Brain microvascular endothelial cell (primary cell): ENCODE measurements at regions not wholly inside any gene's neighbourhood (a gene's known extent, or its start where the extent isn't known, plus 50 kb on each side); places are given as distances from the start of the nearest gene placed in this dataset.

Source experiments
- DNase-seq: peaks from one replicate; pipeline ENCODE4 v3.0.0-alpha.2; 2020
- H3K27ac ChIP-seq: fragments of 250-450 bp; sonication (Bioruptor Pico); 2 replicates; pipeline ENCODE4 v1.5.1; 2020; ENCODE audit warnings: mild to moderate bottlenecking, moderate library complexity
- H3K27me3 ChIP-seq: fragments of 250-450 bp; sonication (Bioruptor Pico); replicated peaks from 2 replicates; pipeline ENCODE4 v1.5.1; 2020; ENCODE audit warnings: mild to moderate bottlenecking
- H3K36me3 ChIP-seq: fragments of 250-450 bp; sonication (Bioruptor Pico); replicated peaks from 2 replicates; pipeline ENCODE4 v1.5.1; 2020; ENCODE audit warnings: mild to moderate bottlenecking
- H3K4me3 ChIP-seq: 2 replicates; pipeline ENCODE4 v1.5.1; 2011; ENCODE audit warnings: low read depth, mild to moderate bottlenecking, control low read depth, low read length, moderate library complexity
- in situ Hi-C: cut with HindIII; loops from 2 replicates; pipeline ENCODE4 v1.10.0; 2017; ENCODE audit warnings: low sequenced_read_pairs, low pct_ligation_motif_present
- TF ChIP-seq, protein P1 (sequence below): IDR thresholded peaks from 2 replicates; pipeline ENCODE4 v1.5.1; 2011; ENCODE audit warnings: low read depth, mild to moderate bottlenecking, moderate library complexity, low read length, control low read depth, inconsistent platforms; ENCODE audit errors: missing control alignments

DNA sequence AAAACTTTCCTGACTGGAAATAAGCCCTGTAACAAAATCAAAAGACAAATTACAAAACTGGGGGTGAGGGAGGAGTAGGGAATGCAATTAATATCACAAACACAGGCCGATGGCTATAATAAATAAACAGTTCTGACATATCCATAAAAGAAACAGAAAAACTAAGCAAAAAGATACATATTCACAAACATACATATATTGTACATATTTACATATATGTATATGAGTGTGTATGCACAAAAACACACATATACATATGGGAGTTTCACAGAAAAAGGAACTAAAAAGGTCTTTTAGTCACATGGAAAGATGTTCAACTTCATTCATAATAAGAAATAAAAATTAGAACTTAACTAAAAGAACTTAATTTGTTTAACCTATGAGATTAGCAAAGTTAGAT lies 292.7 kb downstream of the TFAP2A start:
- Histone ChIP-seq H3K27me3 (no peaks in the 10 kb centered on the region), H3K4me3 (no peak overlapping the region), H3K27ac (no peak overlapping the region), H3K36me3 (no peaks in the 10 kb centered on the region)
- DNase-seq, result no peak
- in situ Hi-C loops, result no loop called here
- TF ChIP-seq, protein P1, sequence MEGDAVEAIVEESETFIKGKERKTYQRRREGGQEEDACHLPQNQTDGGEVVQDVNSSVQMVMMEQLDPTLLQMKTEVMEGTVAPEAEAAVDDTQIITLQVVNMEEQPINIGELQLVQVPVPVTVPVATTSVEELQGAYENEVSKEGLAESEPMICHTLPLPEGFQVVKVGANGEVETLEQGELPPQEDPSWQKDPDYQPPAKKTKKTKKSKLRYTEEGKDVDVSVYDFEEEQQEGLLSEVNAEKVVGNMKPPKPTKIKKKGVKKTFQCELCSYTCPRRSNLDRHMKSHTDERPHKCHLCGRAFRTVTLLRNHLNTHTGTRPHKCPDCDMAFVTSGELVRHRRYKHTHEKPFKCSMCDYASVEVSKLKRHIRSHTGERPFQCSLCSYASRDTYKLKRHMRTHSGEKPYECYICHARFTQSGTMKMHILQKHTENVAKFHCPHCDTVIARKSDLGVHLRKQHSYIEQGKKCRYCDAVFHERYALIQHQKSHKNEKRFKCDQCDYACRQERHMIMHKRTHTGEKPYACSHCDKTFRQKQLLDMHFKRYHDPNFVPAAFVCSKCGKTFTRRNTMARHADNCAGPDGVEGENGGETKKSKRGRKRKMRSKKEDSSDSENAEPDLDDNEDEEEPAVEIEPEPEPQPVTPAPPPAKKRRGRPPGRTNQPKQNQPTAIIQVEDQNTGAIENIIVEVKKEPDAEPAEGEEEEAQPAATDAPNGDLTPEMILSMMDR, result no peak

DNA sequence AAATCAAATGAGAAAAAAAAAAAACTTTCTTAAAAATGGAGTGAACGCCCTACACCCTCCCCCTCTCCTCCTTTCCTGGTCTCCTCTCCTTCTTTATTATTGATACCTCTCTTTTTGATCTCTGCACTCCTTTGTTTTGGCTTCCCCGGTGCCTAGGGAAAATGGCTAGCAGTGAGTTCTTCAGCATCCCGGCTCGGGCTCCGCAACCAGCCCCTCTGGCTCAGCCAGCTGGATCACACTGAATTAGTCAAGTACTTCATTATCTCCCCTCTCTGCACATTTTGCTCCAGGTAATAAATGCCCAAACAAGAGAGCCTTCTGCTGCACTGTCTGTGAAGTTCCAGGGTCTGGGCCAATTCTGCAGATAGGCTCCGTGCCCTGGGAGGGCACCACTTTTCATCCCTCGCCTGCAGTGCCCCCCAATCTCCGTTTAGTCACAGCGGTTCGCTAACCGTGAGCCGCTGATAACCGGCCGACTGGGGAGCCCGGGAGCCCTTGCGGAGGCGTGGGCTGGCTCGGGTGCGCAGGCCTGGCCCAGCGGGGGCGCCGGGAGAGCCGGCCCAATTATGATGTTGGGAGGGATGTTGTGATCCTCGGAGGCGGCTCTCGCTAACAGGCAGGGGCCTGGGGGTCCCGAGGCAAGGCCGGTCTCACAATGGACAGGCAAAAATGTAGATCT lies 301.9 kb downstream of the TFAP2A start:
- H3K36me3 ChIP-seq, result no peaks in the 10 kb centered on the region
- no peak overlapping the region for H3K4me3 ChIP-seq
- no peak for DNase-seq
- TF ChIP-seq, protein P1, result no peak
- in situ Hi-C loops, result no loop called here
- H3K27me3 ChIP-seq, result no peaks in the 10 kb centered on the region
- H3K27ac ChIP-seq, result no peak overlapping the region

DNA sequence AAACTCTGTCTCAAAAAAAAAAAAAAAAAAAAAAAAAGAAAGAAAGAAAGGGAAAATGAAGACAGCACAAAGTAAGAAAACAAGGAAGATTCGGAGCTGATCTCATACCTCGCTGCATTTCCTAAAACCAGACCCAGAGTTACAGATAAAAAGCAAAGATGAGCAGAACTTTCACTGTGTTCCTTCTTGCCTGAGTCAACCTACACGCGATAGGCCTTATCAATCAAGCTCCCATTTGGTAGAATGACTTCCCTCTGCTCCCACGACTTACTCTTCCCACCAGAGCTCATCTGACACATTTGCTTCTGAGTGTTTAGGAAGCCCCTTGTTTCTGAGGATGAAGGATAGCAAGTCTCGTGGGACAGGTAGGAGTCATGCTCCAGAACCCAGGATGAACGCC lies 302.9 kb downstream of the TFAP2A start:
- TF ChIP-seq, protein P1, result no peak
- Histone ChIP-seq H3K27me3 (no peaks in the 10 kb centered on the region), H3K27ac (no peak overlapping the region), H3K4me3 (no peak overlapping the region), H3K36me3 (no peaks in the 10 kb centered on the region)
- DNase-seq, result no peak
- in situ Hi-C loops, result no loop called here

DNA sequence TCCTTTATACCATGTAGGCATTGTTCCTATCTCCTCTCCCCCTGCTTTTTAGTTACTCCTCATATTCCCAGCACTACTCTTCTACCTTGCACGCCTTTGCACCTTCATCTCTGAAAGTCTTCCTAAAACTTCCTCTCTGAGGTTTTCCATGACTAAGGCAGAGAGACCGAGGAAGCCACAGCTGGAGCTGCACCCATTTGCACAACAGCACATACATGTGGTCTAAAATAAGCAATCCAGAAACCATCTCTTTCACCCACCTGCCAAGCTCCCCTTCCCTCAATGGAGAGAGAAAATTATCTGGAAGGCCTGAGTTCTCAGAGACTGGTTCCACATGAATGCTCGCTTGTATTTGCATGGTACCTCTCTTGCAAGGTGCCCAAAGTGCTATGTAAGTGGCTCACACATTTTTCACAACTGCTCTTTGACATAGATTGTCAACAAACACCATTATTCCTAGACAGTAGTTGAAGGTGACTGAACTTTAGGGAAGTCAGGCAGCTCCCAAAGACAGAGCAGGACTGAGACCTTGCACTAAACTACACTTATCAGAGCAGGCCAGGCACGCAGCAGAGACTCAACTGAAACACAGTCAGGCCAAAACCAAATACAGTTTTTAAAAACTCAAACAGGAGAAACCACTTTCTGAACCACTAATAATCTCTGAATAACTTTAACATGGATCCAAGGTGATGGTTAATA lies 313.2 kb downstream of the TFAP2A start:
- no peaks in the 10 kb centered on the region for H3K36me3 ChIP-seq
- in situ Hi-C loops, result no loop called here
- H3K27ac ChIP-seq, result no peak overlapping the region
- no peak for DNase-seq
- no peaks in the 10 kb centered on the region for H3K27me3 ChIP-seq
- no peak overlapping the region for H3K4me3 ChIP-seq
- TF ChIP-seq, protein P1, result no peak

DNA sequence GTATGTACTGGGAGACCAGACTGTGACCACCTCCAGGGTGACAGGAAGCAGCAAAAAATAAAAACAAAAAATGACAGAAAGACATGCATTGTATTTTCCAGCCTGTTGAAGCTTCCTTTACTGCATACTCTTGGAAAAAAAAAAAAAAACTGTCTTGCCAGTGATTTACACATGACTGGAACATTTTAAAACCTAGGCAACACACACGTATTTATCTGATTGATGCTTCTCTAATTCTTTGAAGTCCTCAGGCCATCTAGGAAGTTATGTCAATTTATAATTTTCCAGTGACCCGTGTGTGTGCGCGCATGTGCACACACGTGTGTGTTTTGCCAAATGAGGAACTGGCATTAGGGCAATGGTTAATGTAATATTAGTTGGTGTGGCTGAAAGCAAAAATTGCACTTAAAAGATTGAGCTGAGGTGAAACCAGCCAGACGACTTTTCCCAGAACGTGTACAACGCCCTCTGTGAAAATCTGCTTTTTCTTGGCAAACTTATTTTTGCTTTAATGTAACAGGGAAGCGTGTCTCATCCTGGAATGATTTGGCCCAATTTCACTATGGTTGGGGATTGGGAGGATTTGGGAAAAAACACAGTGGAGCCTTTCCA lies 315.2 kb downstream of the TFAP2A start:
- no peak for DNase-seq
- H3K27me3 ChIP-seq, result no peaks in the 10 kb centered on the region
- no peak overlapping the region for H3K4me3 ChIP-seq
- in situ Hi-C loops, result no loop called here
- H3K36me3 ChIP-seq, result no peaks in the 10 kb centered on the region
- H3K27ac ChIP-seq, result no peak overlapping the region
- TF ChIP-seq, protein P1, result no peak
